ENCODE measurements at regions not wholly inside any gene's neighbourhood (a gene's known extent, or its start where the extent isn't known, plus 50 kb on each side); places are given as distances from the start of the nearest gene placed in this dataset.

DNA sequence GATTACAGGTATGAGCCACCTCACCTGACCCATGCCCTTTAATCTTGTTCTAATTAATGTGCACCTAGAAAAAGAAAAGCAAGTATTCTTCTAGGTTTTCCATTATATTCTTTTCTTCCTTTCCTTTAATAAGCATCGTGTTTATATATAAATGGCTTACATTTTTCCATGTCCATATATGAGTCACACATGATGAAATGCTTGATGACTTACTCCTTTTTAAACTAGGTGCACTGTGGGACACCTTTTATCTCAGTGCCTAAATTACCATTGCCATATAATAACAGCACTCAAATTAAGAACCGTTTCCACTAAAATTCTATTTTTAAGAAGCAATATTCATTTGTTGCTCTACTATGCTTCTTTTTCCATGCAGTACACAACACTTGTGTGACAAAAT lies 363.3 kb downstream of the LIG4 start:
- TF ChIP-seq MEIS2 (IDR thresholded peaks at IDR 0.05; ENCODE audit: partially characterized antibody) (no peak), TAL1 (IDR thresholded peaks at IDR 0.05) (no peak), POLR2AphosphoS5 (IDR thresholded peaks at IDR 0.05; ENCODE audit: control insufficient read depth, insufficient read depth, low read depth, low read length) (no peak), CTCF (IDR thresholded peaks at IDR 0.05 in 2 of 3, conservative IDR thresholded peaks at IDR 0.05 in 1 of 3; ENCODE audit: insufficient read depth in 2 of 3, low read depth in 1 of 3, low read length in 3 of 3) (no peak), ZNF778 (CRISPR knock-in tag; IDR thresholded peaks at IDR 0.05) (no peak), GATAD2B (IDR thresholded peaks at IDR 0.05; ENCODE audit: borderline replicate concordance) (no peak), FOXJ3 (CRISPR knock-in tag; IDR thresholded peaks at IDR 0.05) (no peak), FIP1L1 (IDR thresholded peaks at IDR 0.05; ENCODE audit: low read depth, low read length, poor library complexity, severe bottlenecking) (no peak), CXXC5 (CRISPR knock-in tag; IDR thresholded peaks at IDR 0.05) (no peak), IRF1 (CRISPR knock-in tag; IDR thresholded peaks at IDR 0.05; ENCODE audit: borderline replicate concordance) (no peak), ZKSCAN1 (IDR thresholded peaks at IDR 0.05; ENCODE audit: low read depth, low read length) (no peak), ELK1 (CRISPR knock-in tag; IDR thresholded peaks at IDR 0.05) (no peak)
- TF ChIP-seq, protein P1, sequence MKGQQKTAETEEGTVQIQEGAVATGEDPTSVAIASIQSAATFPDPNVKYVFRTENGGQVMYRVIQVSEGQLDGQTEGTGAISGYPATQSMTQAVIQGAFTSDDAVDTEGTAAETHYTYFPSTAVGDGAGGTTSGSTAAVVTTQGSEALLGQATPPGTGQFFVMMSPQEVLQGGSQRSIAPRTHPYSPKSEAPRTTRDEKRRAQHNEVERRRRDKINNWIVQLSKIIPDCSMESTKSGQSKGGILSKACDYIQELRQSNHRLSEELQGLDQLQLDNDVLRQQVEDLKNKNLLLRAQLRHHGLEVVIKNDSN (CRISPR knock-in tag; IDR thresholded peaks at IDR 0.05) = no peak

All from K562 (cell line).